Osteocyte (in vitro differentiated cells): ENCODE measurements at regions not wholly inside any gene's neighbourhood (a gene's known extent, or its start where the extent isn't known, plus 50 kb on each side); places are given as distances from the start of the nearest gene placed in this dataset.

ENCODE experiments used
- DNase-seq: peaks from one replicate; pipeline ENCODE4 v3.0.0; 2021; ENCODE audit warnings: mixed read lengths; ENCODE audit not compliant: unreplicated experiment; ENCODE audit errors: extremely low spot score
- H3K27ac Mint-ChIP-seq: one replicate; pipeline ENCODE4 v1.8.0; 2021; ENCODE audit warnings: mild to moderate bottlenecking, mixed read lengths; ENCODE audit not compliant: unreplicated experiment
- H3K27me3 Mint-ChIP-seq: one replicate; pipeline ENCODE4 v1.8.0; 2021; ENCODE audit warnings: mixed read lengths; ENCODE audit not compliant: unreplicated experiment
- H3K36me3 Mint-ChIP-seq: one replicate; pipeline ENCODE4 v1.8.0; 2021; ENCODE audit warnings: mixed read lengths; ENCODE audit not compliant: unreplicated experiment
- H3K4me1 Mint-ChIP-seq: one replicate; pipeline ENCODE4 v1.8.0; 2021; ENCODE audit warnings: mixed read lengths; ENCODE audit not compliant: unreplicated experiment
- H3K4me3 Mint-ChIP-seq: one replicate; pipeline ENCODE4 v1.8.0; 2021; ENCODE audit warnings: mild to moderate bottlenecking, moderate library complexity, mixed read lengths; ENCODE audit not compliant: unreplicated experiment
- H3K9me3 Mint-ChIP-seq: one replicate; pipeline ENCODE4 v1.8.0; 2021; ENCODE audit warnings: mixed read lengths; ENCODE audit not compliant: unreplicated experiment
- TF ChIP-seq, protein P1 (sequence below): fragments of 200-600 bp; sonication (generic); IDR thresholded peaks from 2 replicates; pipeline ENCODE4 v1.5.0; 2021; ENCODE audit warnings: antibody characterized with exemption, mild to moderate bottlenecking, moderate library complexity

DNA sequence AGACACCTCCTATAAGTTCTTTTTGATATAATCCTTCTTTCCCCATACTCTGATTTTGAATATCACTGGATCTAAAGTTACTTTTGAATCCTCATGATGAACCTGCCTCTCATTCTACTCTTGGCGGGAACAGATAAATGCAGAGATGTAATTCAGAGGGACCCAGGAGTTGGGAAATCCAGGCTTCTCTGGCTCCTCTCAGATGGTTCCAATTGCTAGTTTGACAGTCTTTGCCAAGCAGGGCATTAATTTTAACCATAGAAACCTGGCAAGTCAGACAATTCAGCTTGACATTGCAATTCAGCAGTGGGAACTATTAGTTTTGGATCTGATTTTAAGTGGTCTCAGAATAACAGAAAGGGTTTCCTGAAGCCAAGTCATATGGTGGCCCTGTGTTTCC is 67.3 kb upstream of the KLF12 start:
- TF ChIP-seq, protein P1, sequence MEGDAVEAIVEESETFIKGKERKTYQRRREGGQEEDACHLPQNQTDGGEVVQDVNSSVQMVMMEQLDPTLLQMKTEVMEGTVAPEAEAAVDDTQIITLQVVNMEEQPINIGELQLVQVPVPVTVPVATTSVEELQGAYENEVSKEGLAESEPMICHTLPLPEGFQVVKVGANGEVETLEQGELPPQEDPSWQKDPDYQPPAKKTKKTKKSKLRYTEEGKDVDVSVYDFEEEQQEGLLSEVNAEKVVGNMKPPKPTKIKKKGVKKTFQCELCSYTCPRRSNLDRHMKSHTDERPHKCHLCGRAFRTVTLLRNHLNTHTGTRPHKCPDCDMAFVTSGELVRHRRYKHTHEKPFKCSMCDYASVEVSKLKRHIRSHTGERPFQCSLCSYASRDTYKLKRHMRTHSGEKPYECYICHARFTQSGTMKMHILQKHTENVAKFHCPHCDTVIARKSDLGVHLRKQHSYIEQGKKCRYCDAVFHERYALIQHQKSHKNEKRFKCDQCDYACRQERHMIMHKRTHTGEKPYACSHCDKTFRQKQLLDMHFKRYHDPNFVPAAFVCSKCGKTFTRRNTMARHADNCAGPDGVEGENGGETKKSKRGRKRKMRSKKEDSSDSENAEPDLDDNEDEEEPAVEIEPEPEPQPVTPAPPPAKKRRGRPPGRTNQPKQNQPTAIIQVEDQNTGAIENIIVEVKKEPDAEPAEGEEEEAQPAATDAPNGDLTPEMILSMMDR, result no peak
- peaks cover 45% of the 10 kb centered on the region for H3K4me1 Mint-ChIP-seq
- H3K27me3 Mint-ChIP-seq, result no peaks in the 10 kb centered on the region
- DNase-seq, result no peak
- no peak overlapping the region for H3K27ac Mint-ChIP-seq
- no peaks in the 10 kb centered on the region for H3K9me3 Mint-ChIP-seq
- H3K36me3 Mint-ChIP-seq, result peaks cover 4% of the 10 kb centered on the region
- no peak overlapping the region for H3K4me3 Mint-ChIP-seq

DNA sequence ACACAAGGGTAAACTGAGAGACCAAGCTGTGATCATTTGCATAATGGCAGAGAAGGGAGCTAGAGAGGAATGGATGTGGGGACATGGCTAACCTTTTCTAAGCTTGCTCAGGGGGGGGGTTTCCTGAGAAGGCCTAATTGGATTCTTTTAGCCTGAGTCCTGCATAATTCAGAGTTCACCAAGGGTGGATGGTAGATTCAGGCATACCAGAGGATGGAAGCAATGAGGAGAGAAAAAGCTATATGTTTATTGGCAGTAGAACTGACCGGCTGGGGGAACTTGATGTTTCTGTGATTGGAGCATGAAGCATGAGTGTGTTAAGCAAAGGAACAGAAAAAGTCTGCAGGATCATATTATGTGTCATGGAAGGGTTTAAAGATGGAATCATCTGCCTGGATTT is 65.9 kb upstream of the KLF12 start:
- H3K4me1 Mint-ChIP-seq, result peaks cover 30% of the 10 kb centered on the region
- no peak overlapping the region for H3K27ac Mint-ChIP-seq
- no peaks in the 10 kb centered on the region for H3K27me3 Mint-ChIP-seq
- TF ChIP-seq, protein P1, result no peak
- no peaks in the 10 kb centered on the region for H3K9me3 Mint-ChIP-seq
- no peak for DNase-seq
- peaks cover 4% of the 10 kb centered on the region for H3K36me3 Mint-ChIP-seq
- no peak overlapping the region for H3K4me3 Mint-ChIP-seq

DNA sequence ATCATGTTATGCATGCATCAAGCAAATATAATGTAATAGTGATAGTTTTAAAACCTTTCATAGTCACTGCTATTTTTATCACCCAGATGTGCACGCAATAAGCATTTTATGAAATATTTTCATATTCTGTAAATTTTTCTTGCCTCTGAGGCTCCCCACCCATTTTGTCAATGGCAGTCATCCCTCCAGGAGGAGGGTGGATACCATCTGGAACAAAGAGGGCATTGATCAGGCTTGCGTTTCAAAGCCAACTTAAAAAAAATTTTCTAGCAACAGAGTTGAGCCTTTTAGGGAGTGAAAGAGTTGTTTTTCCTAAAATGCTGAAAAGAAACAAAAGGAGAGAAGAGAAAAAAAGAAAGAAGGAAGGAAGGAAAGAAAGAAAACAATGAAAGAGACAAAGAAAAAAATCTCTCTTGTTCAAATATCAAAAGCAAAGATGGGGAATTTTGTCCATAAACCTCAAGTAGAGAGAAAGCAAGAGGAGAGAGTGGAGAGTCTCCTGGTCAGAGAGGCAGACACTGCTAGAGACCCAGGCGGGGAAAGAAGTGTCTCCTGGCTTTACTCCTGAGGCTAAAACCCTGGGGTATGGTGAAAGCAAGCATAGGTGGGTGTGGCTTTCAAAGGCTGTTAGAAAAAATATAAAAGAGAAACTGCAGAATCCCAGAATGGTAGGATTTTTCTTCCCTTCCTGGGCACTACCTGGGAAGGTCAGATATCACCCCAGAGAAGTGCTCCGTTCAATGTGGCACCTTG is 63.6 kb upstream of the KLF12 start:
- H3K4me3 Mint-ChIP-seq, result no peak overlapping the region
- H3K4me1 Mint-ChIP-seq, result peaks cover 10% of the 10 kb centered on the region
- H3K9me3 Mint-ChIP-seq, result no peaks in the 10 kb centered on the region
- no peaks in the 10 kb centered on the region for H3K27me3 Mint-ChIP-seq
- H3K27ac Mint-ChIP-seq, result no peak overlapping the region
- no peak for DNase-seq
- TF ChIP-seq, protein P1, result no peak
- H3K36me3 Mint-ChIP-seq, result peaks cover 2% of the 10 kb centered on the region

DNA sequence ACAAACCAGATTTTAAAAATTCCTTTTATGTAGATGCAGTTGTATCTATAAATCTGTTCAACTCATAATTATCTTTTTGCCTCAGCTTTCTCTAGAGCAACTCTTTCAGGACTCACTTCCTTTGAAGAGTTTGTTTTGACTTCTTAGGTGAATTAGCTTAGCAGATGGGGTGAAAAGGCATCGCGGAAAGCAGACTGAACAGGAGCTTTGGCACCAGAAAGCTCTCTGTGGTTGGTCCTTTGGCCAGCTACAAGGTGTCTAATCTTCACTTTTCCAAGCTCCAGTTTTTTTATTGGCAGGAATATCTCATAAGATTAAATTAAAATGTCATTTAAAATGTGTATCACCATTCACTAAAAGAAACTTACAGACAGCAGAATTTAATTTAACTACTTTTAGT is 60.6 kb upstream of the KLF12 start:
- TF ChIP-seq, protein P1, result no peak
- Mint-ChIP-seq H3K27me3 (no peaks in the 10 kb centered on the region), H3K4me1 (peaks cover 8% of the 10 kb centered on the region), H3K4me3 (no peak overlapping the region), H3K9me3 (no peaks in the 10 kb centered on the region), H3K27ac (no peak overlapping the region), H3K36me3 (no peaks in the 10 kb centered on the region)
- DNase-seq, result no peak

DNA sequence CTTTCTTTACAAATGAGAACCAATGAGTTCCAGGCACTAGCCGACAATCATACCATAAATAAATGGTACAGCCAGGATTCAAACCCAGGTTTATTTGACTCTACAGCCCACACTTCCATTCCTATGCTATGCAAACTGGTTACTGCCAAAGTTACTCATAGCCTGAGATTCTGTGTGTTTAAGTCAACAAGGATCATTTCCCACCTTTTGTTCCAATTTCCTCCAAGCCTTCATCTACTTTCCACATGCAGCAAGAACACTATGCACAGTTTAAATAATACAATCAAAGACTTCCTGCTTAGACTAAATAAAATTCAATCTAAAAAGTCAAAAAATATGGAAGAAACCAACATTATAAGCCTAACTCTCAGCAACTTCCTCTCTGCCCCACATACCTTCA is 59.2 kb upstream of the KLF12 start:
- DNase-seq, result no peak
- TF ChIP-seq, protein P1, result no peak
- Mint-ChIP-seq H3K4me1 (peaks cover 8% of the 10 kb centered on the region), H3K36me3 (no peaks in the 10 kb centered on the region), H3K27me3 (no peaks in the 10 kb centered on the region), H3K4me3 (no peak overlapping the region), H3K27ac (no peak overlapping the region), H3K9me3 (no peaks in the 10 kb centered on the region)
